GM10248 (cell line): ENCODE measurements at regions not wholly inside any gene's neighbourhood (a gene's known extent, or its start where the extent isn't known, plus 50 kb on each side); places are given as distances from the start of the nearest gene placed in this dataset.

Experiments used
- CTCF ChIA-PET: fragments of 300-600 bp; sonication (Branson Sonifier 250); formaldehyde crosslinking; extraction: SDS; loops from one replicate; lab custom pipeline; 2021; ENCODE audit warnings: antibody characterized with exemption; lab: Yijun Ruan, JAX
- POLR2A ChIA-PET: fragments of 350-650 bp; sonication (Branson Sonifier 250); formaldehyde crosslinking; extraction: SDS; loops from one replicate; lab custom pipeline; 2020; ENCODE audit warnings: antibody characterized with exemption; lab: Yijun Ruan, JAX
- DNase-seq: peaks from one replicate; pipeline ENCODE4 v3.0.0; 2012; ENCODE audit errors: extremely low spot score
- CTCF ChIP-seq: IDR thresholded peaks from 2 replicates; pipeline ENCODE4 v1.5.1; 2012; ENCODE audit warnings: mild to moderate bottlenecking, low read depth; ENCODE audit errors: extremely low read depth, missing control alignments, control extremely low read depth

GRCh38 chr12:30578426-30578825 is 117.2 kb downstream of the IPO8 start:
- DNase-seq: no peak
- CTCF ChIA-PET: no interaction called here
- no peak for TF ChIP-seq CTCF
- POLR2A ChIA-PET: no interaction called here

- DNase-seq: no peak
- POLR2A ChIA-PET: no interaction called here
- no peak for TF ChIP-seq CTCF
- CTCF ChIA-PET: no interaction called here
These were observed 122.5 kb downstream of the IPO8 start for GRCh38 chr12:30573145-30573544.

DNA sequence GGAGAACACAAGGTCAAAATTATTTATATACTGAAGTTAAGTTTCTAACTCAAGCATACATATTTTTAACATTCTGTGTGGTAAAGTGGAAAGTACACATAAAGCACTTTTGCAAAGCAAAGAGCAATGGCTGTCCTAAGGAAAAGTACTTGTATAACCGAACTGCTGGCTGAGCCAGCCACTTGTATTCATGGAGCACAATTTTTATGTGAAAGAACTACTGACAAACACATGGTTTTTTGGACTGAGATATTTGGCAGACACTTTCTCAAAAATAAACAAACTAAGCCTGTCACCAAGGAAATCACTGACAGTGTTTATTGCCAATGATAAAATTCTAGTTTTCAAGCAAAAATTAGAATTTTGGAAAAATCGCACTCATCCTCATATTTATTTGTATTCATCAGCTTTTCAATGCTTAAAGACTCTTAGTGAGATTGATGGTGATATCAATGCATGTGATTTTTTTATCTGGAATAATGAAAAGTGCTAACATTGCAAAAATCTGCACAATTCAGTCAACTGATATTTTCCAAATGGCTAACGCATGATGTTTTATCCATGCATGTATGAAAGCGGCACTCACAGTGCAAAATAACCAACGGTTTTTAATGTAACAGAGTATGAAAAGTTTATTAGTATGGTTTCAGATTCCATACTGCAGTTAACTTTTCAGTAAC is 125.3 kb downstream of the IPO8 start:
- TF ChIP-seq CTCF: no peak
- no peak for DNase-seq
- ChIA-PET POLR2A (no interaction called here), CTCF (no interaction called here)

DNA sequence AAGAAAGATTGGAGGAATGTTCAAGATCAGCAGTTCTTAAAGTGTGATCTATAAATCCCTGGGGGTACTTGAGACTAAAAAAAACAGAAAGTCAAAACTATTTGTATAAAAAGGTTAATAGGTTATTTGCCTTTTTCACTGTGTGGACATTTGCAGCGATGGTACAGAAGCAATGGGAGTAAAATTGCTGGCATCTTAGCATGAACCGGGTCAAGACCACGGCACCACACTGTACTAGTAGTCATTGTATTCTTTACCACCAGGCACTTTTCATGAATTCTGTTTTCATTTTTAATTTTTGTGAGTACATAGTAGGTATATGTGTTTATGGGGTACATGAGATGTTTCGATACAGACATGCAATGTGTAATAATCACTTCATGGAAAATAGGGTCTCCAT is 126.2 kb downstream of the IPO8 start:
- CTCF ChIA-PET: no interaction called here
- TF ChIP-seq CTCF: no peak
- DNase-seq: no peak
- POLR2A ChIA-PET: no interaction called here

DNA sequence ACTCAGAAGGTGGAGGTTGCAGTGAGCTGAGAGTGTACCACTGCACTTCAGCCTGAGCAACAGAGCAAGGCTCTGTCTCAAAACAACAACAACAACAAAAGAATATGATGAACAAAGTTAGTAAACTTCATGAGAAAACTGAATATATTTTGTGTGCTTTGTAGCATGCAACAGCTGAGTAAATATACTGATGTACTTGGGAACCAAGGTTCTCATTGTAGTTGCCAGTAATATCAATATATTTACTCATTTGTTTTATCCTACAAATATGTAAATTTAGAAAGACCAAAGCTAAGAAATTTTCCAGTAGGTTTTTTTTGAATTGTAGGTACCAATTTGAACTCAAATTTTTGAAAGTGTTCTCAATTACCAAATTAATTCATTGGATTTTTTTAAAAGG is 127.2 kb downstream of the IPO8 start:
- no peak for TF ChIP-seq CTCF
- no peak for DNase-seq
- ChIA-PET CTCF (no interaction called here), POLR2A (no interaction called here)

DNA sequence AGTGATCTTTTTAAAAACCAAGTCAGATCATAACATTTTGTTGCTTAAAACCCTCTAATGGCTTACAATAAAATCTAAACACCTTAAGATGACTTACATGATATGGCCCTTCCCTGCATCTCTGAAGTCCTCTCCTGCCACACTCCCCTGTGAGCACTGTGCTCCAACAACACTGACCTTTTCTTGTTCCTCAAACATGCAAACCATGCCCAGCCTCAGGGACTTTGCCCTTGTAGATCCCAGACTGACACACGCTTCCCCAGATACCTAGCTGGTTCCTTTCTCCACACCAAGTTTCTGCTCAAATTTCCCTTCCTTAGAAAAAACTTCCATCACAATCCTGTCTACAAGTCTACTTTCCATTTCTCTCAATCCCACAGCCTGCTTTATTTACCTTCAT is 128.6 kb downstream of the IPO8 start:
- CTCF ChIA-PET: no interaction called here

More for the DNA sequence above, 128.6 kb downstream of the IPO8 start:
- TF ChIP-seq CTCF: no peak
- POLR2A ChIA-PET: no interaction called here
- no peak for DNase-seq
